ENCODE measurements at regions not wholly inside any gene's neighbourhood (a gene's known extent, or its start where the extent isn't known, plus 50 kb on each side); places are given as distances from the start of the nearest gene placed in this dataset.

- TF ChIP-seq, protein P1, sequence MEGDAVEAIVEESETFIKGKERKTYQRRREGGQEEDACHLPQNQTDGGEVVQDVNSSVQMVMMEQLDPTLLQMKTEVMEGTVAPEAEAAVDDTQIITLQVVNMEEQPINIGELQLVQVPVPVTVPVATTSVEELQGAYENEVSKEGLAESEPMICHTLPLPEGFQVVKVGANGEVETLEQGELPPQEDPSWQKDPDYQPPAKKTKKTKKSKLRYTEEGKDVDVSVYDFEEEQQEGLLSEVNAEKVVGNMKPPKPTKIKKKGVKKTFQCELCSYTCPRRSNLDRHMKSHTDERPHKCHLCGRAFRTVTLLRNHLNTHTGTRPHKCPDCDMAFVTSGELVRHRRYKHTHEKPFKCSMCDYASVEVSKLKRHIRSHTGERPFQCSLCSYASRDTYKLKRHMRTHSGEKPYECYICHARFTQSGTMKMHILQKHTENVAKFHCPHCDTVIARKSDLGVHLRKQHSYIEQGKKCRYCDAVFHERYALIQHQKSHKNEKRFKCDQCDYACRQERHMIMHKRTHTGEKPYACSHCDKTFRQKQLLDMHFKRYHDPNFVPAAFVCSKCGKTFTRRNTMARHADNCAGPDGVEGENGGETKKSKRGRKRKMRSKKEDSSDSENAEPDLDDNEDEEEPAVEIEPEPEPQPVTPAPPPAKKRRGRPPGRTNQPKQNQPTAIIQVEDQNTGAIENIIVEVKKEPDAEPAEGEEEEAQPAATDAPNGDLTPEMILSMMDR (IDR thresholded peaks at IDR 0.05; ENCODE audit: borderline replicate concordance), result no peak
- intact Hi-C loops (cut with micrococcal nuclease), result no loop called here
- no peaks in the 10 kb centered on the region for H3K27me3 ChIP-seq (ENCODE audit: low read depth)
- no peak overlapping the region for H3K4me3 ChIP-seq
- peaks cover 26% of the 10 kb centered on the region for H3K4me1 ChIP-seq
- H3K27ac ChIP-seq (replicated peaks), result no peak overlapping the region
- no peaks in the 10 kb centered on the region for H3K9me3 ChIP-seq (replicated peaks)
- H3K36me3 ChIP-seq, result no peaks in the 10 kb centered on the region
- DNase-seq, result no peak
Observed at GRCh38 chr6:150549674-150550101, 50.0 kb upstream of the PLEKHG1 start.
